SU-DHL-6 (cell line): ENCODE measurements at regions not wholly inside any gene's neighbourhood (a gene's known extent, or its start where the extent isn't known, plus 50 kb on each side); places are given as distances from the start of the nearest gene placed in this dataset.

Experiments used
- H2AFZ ChIP-seq: fragments of 200-600 bp; sonication (generic); 2 replicates; pipeline ENCODE4 v1.6.1; 2014; ENCODE audit warnings: low read depth, mild to moderate bottlenecking, moderate library complexity, mixed read lengths, antibody characterized with exemption, low read length; ENCODE audit not compliant: severe bottlenecking
- H3F3A ChIP-seq: fragments of 200-600 bp; shearing (Covaris generic); 2 replicates; pipeline ENCODE4 v1.6.0; 2016; ENCODE audit warnings: antibody characterized with exemption, mild to moderate bottlenecking; ENCODE audit not compliant: insufficient read depth
- H3K27ac ChIP-seq: fragments of 200-600 bp; sonication (generic); 2 replicates; pipeline ENCODE4 v1.5.1; 2016; ENCODE audit warnings: low read depth, mild to moderate bottlenecking, low read length, moderate library complexity, mixed read lengths
- H3K27me3 ChIP-seq: fragments of 200-600 bp; sonication (generic), shearing (Covaris generic); 2 replicates; pipeline ENCODE4 v1.6.0; 2014; ENCODE audit warnings: mild to moderate bottlenecking, low read length
- H3K36me3 ChIP-seq: fragments of 200-600 bp; sonication (generic); 2 replicates; pipeline ENCODE4 v1.6.1; 2014; ENCODE audit warnings: mild to moderate bottlenecking, low read length, mixed read lengths
- H3K4me2 ChIP-seq: fragments of 300-600, 200-600 bp; shearing (Covaris generic), sonication (generic); 2 replicates; pipeline ENCODE4 v1.6.0; 2014; ENCODE audit warnings: low read length, low read depth, mild to moderate bottlenecking; ENCODE audit not compliant: poor library complexity, severe bottlenecking
- H3K4me3 ChIP-seq: fragments of 200-600 bp; sonication (generic); 2 replicates; pipeline ENCODE4 v1.5.1; 2014; ENCODE audit warnings: antibody characterized with exemption, low read length, mild to moderate bottlenecking, mixed read lengths; ENCODE audit not compliant: insufficient read depth, poor library complexity, severe bottlenecking
- H3K79me2 ChIP-seq: fragments of 200-600 bp; sonication (generic); 2 replicates; pipeline ENCODE4 v1.6.1; 2014; ENCODE audit warnings: mild to moderate bottlenecking, low read length, moderate library complexity; ENCODE audit not compliant: insufficient read depth
- H3K9ac ChIP-seq: fragments of 200-600 bp; sonication (generic); 2 replicates; pipeline ENCODE4 v1.7.0; 2014; ENCODE audit warnings: mild to moderate bottlenecking, low read length
- H3K9me2 ChIP-seq: fragments of 200-600 bp; sonication (generic); replicated peaks from 2 replicates; pipeline ENCODE4 v1.6.1; 2014; ENCODE audit warnings: low read length; ENCODE audit not compliant: insufficient read depth
- H3K9me3 ChIP-seq: fragments of 200-600 bp; sonication (generic); 2 replicates; pipeline ENCODE4 v1.6.1; 2014; ENCODE audit warnings: low read length, mixed read lengths; ENCODE audit not compliant: insufficient read depth
- H4K20me1 ChIP-seq: fragments of 200-600 bp; sonication (generic); 2 replicates; pipeline ENCODE4 v1.6.1; 2014; ENCODE audit warnings: low read depth, mild to moderate bottlenecking, antibody characterized with exemption, low read length, moderate library complexity, mixed read lengths
- EZH2phosphoT487 ChIP-seq: fragments of 200-600 bp; sonication (generic), shearing (Covaris generic); conservative IDR thresholded peaks from 2 replicates; pipeline ENCODE4 v1.6.1; 2018; ENCODE audit warnings: mild to moderate bottlenecking, antibody characterized with exemption, low read length, moderate library complexity, mixed read lengths
- TF ChIP-seq, protein P1 (sequence below): fragments of 200-600 bp; sonication (generic); IDR thresholded peaks from one replicate; pipeline ENCODE4 v1.5.1; 2017; ENCODE audit warnings: antibody characterized with exemption, mild to moderate bottlenecking, low read length, moderate library complexity; ENCODE audit not compliant: insufficient read depth, poor library complexity, severe bottlenecking

DNA sequence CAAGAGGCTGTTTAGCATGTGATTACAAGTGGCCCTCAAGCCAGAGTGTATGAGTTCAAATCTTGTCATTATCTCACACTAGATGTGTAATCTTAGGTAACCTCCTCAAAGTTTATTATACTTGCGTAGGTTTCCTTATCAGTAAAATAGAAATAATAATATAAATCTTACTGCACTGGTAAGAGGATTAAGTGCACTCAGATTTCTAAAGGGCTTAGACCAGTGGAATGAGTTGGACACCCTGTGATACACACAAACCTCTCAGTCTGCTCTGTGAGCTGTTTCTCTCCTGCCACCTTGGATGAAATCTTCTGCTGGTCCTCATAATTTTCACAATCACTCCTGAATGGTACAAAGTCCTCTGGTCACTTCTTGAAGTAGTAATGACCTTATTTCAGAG lies 145.4 kb upstream of the ZNF516 start:
- Histone ChIP-seq H4K20me1 (no peaks in the 10 kb centered on the region), H3K9me3 (no peaks in the 10 kb centered on the region), H3K9ac (no peak overlapping the region), H3K4me2 (no peak overlapping the region), H3F3A (no peaks in the 10 kb centered on the region), H3K9me2 (no peaks in the 10 kb centered on the region), H3K27me3 (no peaks in the 10 kb centered on the region; the same call in 1 of the 2 replicates), H2AFZ (no peak overlapping the region), H3K36me3 (no peaks in the 10 kb centered on the region), H3K79me2 (no peaks in the 10 kb centered on the region), H3K27ac (no peak overlapping the region), H3K4me3 (no peak overlapping the region)
- TF ChIP-seq, protein P1, sequence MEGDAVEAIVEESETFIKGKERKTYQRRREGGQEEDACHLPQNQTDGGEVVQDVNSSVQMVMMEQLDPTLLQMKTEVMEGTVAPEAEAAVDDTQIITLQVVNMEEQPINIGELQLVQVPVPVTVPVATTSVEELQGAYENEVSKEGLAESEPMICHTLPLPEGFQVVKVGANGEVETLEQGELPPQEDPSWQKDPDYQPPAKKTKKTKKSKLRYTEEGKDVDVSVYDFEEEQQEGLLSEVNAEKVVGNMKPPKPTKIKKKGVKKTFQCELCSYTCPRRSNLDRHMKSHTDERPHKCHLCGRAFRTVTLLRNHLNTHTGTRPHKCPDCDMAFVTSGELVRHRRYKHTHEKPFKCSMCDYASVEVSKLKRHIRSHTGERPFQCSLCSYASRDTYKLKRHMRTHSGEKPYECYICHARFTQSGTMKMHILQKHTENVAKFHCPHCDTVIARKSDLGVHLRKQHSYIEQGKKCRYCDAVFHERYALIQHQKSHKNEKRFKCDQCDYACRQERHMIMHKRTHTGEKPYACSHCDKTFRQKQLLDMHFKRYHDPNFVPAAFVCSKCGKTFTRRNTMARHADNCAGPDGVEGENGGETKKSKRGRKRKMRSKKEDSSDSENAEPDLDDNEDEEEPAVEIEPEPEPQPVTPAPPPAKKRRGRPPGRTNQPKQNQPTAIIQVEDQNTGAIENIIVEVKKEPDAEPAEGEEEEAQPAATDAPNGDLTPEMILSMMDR: no peak
- TF ChIP-seq EZH2phosphoT487: no peak

DNA sequence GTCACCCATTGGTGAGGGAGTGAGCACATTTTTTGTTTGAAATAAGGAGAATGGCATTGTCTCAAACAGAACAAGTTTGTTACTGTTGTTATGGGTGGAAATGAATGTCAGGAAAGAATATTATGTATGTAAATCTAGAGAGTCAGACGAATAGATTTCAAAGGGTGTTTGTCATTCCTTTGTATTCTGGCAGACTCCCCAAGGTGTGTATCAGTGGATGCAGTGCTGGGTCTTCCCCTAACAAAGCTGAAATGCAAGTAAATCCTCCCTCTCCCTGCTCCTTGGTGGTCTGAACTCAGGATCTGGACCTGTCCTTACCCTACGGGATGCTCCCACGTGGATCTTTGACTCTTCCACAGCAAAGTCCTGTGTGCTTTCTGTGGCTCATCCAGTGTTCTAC lies 139.5 kb upstream of the ZNF516 start:
- no peak overlapping the region for H3K27ac ChIP-seq
- no peak overlapping the region for H2AFZ ChIP-seq
- no peaks in the 10 kb centered on the region for H3K36me3 ChIP-seq
- H3K9me2 ChIP-seq: no peaks in the 10 kb centered on the region
- no peaks in the 10 kb centered on the region for H4K20me1 ChIP-seq
- no peaks in the 10 kb centered on the region for H3F3A ChIP-seq
- H3K4me2 ChIP-seq: no peak overlapping the region
- no peak overlapping the region for H3K9ac ChIP-seq
- no peaks in the 10 kb centered on the region for H3K9me3 ChIP-seq
- no peaks in the 10 kb centered on the region; the same call in 1 of the 2 replicates for H3K27me3 ChIP-seq
- no peak overlapping the region for H3K4me3 ChIP-seq
- no peaks in the 10 kb centered on the region for H3K79me2 ChIP-seq
- TF ChIP-seq, protein P1: no peak
- TF ChIP-seq EZH2phosphoT487: no peak

DNA sequence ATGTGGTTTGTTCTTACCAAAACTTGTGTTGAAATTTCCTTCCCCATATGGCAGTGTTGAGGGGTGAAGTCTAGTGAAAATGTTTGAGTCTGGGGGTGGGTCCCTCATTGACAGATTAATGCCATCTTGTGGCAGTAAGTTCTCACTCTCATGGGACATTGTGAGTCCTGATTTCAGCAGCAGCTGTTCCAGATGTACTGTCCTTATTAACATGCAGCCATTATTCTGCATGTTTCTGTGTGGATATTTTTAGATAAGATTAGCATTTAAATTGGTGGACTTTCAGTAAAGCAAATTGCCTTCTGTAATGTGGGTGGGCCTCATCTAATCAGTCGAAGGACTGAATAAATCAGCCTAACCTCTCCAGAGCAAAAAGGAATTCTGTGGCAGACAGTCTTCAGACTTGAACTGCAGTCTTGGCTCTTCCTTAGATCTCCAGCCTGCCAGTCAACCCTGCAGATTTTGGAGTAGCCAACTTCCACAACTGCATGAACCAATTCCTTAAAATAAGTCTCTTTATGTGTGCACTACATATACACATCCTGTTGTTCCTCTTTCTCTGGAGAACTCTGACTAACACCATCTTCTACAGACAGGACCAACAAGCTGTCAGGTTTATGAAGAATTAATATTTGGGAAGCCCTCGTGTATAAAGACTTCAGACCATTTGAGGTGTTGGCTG lies 138.7 kb upstream of the ZNF516 start:
- Histone ChIP-seq H3K9me3 (no peaks in the 10 kb centered on the region), H3K36me3 (no peaks in the 10 kb centered on the region), H3K4me2 (no peak overlapping the region), H3K9me2 (no peaks in the 10 kb centered on the region), H3K79me2 (no peaks in the 10 kb centered on the region), H4K20me1 (no peaks in the 10 kb centered on the region), H2AFZ (no peak overlapping the region), H3F3A (no peaks in the 10 kb centered on the region), H3K4me3 (no peak overlapping the region), H3K9ac (no peak overlapping the region), H3K27ac (no peak overlapping the region), H3K27me3 (no peaks in the 10 kb centered on the region; the same call in 1 of the 2 replicates)
- TF ChIP-seq EZH2phosphoT487: no peak
- TF ChIP-seq, protein P1: no peak
